GM21447 (cell line): ENCODE measurements at regions not wholly inside any gene's neighbourhood (a gene's known extent, or its start where the extent isn't known, plus 50 kb on each side); places are given as distances from the start of the nearest gene placed in this dataset.
"Not testable (repeated sequence)": the region's sequence is repeated elsewhere in the genome, so short reads cannot be mapped to it uniquely, and the experiment has no call there.

Experiments
- ATAC-seq: cut with Tn5 transposase; IDR thresholded peaks from one replicate; pipeline ENCODE4 v1.9.1; 2021; ENCODE audit not compliant: unreplicated experiment

- ATAC-seq: no peak
Measured at GRCh38 chr12:42741771-42742510, 152.4 kb upstream of the PRICKLE1 start.

DNA sequence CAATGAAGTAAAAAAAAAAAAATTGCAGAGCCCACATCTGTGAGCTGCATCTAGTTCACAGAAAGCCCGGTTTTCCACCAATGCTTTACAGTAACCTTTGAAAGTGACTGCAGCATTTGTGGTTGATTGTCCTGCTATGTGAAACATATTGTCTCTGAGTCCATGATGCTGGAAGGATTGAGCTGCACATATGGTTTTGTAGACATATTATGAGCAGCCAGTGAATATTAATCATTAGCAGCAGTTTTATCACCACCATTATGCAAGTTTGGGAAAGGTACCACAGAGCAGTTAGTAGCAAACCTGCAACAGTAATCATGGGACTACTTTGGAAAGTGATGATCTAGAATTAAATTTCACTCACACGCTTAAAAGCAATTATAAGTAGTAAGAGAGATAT is 151.5 kb upstream of the PRICKLE1 start:
- no peak for ATAC-seq

- ATAC-seq: no peak
Measured at GRCh38 chr12:42737398-42737797, 147.9 kb upstream of the PRICKLE1 start.

GRCh38 chr12:42735861-42736361 is 146.4 kb upstream of the PRICKLE1 start:
- ATAC-seq: no peak

DNA sequence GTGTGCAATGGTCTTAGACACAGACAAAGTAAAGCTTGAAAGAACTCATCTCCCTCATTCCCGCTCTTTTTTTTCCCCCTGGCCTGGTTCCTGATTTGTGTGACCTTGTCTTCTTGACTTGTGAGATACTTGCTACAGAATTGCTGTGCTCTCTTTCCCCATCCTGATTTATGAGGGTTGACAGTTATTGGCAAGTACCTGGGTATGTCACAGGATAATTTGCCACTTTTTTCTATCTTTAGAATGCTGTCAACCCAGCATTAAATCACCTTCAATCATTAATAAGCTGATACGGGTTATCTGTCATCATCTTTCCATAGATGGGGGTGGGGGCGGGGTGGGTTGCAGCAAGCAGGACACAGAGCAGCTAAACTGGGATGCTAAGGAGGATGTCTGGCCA is 144.4 kb upstream of the PRICKLE1 start:
- ATAC-seq: no peak

- no peak for ATAC-seq
Measured at GRCh38 chr12:42732908-42733411, 143.4 kb upstream of the PRICKLE1 start.

GRCh38 chr12:42730291-42730690 is 140.7 kb upstream of the PRICKLE1 start:
- no peak for ATAC-seq

DNA sequence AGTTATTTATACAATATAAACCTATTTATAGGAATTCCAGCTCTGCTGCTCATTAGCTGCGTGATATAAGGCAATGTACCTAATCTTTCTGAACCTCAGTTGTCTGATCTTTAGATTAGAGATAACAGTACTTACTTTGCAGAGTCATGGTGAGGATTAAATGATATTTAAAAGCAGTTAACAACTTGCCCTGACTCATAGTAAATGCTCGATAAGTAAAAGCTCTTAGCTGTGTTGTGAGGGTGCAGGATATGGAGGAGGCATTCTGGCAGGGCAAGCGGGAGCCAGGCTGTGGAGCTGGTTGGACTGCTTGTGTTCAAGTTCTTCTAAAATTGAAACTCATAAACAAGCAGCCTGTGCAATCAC is 140.0 kb upstream of the PRICKLE1 start:
- ATAC-seq: no peak

- ATAC-seq: no peak
Measured at GRCh38 chr12:42728770-42729534, 139.4 kb upstream of the PRICKLE1 start.

- no peak for ATAC-seq
Measured at GRCh38 chr12:42728287-42728686, 138.7 kb upstream of the PRICKLE1 start.

DNA sequence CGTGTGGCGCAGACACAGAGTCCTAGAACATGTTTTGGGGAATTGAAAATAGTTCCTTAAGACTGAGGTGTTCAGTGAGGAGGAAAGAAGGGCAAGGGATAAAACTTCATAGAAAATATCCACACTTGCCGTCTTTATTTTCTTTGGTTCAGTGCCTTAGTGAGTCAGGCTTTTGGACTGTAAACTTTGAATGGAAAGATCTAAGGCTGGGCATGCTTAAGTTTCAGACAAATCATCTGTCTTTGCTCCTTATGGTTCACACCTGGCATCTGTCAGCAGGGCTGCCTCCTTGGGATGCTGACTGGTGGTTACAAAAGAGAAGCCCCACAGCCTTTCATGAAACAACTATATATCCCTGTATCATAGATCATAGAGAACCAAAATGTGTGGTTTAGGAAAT is 136.3 kb upstream of the PRICKLE1 start:
- ATAC-seq: no peak

DNA sequence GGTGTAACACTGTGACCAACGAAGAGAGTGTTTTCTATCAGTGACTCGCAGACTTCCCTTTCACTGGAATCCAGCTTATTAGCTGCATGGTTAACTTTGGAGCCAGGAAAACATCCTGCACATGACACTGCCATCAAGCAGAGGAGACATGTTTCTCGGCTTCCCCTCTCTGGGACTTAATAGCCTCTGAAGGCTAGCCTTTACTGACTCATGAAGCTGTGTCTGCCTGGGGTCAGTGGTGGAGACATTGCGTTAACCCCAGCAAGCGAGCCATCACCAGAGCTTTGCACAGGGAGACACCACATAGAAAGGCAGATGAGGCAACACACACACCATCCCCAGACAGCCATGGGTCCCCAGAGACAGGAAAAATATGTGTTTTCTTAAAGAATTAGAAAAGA is 126.9 kb upstream of the PRICKLE1 start:
- no peak for ATAC-seq

GRCh38 chr12:42713566-42713965 is 124.0 kb upstream of the PRICKLE1 start:
- ATAC-seq: not testable (repeated sequence)

DNA sequence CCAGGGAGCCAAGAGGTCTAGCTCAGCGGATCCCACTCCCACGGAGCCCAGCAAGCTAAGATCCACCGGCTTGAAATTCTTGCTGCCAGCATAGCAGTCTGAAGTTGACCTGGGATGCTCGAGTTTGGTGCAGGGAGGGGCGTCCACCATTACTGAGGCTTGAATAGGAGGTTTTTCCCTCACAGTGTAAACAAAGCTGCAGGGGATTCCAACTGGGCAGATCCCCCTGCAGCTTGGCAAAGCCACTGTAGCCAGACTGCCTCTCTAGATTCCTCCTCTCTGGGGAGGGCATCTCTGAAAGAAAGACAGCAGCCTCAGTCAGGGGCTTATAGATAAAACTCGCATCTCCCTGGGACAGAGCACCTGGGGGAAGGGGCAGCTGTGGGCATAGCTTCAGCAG is 118.8 kb upstream of the PRICKLE1 start:
- ATAC-seq: not testable (repeated sequence)

GRCh38 chr12:42707312-42708226 is 118.0 kb upstream of the PRICKLE1 start:
- ATAC-seq: no peak

- ATAC-seq: no peak
Measured at GRCh38 chr12:42706321-42706720, 116.8 kb upstream of the PRICKLE1 start.

DNA sequence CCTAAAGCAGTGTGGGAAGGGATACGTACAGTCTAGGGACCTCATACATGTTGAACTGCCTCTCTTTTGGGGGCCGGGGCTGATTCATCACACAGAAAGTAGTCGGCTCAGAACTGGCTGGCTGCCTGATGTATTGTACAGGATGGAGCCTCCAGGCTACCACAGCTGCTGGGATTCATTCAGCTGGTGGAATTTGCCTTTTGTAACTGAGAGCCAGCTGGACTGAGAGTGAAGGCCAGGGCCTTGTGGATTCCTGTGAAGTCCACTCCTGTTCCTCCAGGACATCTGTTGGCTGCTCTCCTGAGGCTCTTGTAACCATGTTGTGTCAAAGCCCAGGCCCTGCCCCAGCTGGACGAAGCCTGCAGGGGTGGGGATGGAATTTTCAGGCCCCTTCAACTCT is 116.3 kb upstream of the PRICKLE1 start:
- ATAC-seq: no peak

GRCh38 chr12:42704810-42705401 is 115.4 kb upstream of the PRICKLE1 start:
- no peak for ATAC-seq

- ATAC-seq: no peak
Measured at GRCh38 chr12:42704340-42704739, 114.8 kb upstream of the PRICKLE1 start.

GRCh38 chr12:42701084-42701483 is 111.5 kb upstream of the PRICKLE1 start:
- ATAC-seq: no peak

DNA sequence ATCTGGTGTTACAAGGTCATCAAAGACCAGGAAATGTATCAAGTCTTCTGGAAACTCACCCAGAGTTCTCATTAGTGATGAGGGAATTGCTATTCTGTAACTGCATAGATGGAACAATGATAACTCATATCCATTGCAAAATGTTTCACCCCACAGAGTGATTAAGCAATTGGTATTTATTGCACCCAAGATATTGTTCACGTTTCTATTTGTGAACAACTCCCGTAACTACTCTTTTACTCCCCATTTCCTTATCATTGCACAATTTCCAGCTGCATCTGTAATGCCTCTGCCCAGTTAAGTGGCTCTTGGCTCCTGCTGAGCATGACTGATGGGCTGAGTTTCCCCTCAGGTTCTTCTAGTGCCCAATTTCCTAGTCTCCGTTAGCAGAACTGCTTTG is 108.7 kb upstream of the PRICKLE1 start:
- no peak for ATAC-seq
